Activated CD4-positive, alpha-beta T cell treated with anti-CD3 and anti-CD28 coated beads, Interleukin-2, amount 50 U/mL, for 16 hours (primary cell): ENCODE measurements at regions not wholly inside any gene's neighbourhood (a gene's known extent, or its start where the extent isn't known, plus 50 kb on each side); places are given as distances from the start of the nearest gene placed in this dataset.

Source experiments
- DNase-seq: peaks from one replicate; pipeline ENCODE4 v3.0.0-alpha.2; 2020

- no peak for DNase-seq
Observed at GRCh38 chr2:123211181-123211580, 813.9 kb upstream of the CNTNAP5 start.

DNA sequence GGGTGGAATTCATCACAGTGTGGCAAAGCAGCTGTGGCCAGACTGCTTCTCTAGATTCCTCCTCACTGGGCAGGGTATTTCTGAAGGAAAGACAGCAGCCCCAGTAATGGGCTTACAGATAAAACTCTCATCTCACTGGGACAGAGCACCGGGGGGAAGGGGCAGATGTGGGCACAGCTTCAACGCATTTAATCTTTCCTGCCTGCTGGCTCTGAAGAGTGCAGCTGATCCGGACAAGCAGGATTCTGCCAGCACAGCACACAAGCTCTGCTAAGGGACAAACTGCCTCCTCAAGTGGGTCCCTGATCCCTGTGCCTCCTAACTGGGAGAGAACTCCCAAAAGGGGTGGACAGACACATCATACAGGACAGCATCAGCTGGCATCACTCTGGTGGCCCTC is 779.9 kb upstream of the CNTNAP5 start:
- DNase-seq: no peak

DNA sequence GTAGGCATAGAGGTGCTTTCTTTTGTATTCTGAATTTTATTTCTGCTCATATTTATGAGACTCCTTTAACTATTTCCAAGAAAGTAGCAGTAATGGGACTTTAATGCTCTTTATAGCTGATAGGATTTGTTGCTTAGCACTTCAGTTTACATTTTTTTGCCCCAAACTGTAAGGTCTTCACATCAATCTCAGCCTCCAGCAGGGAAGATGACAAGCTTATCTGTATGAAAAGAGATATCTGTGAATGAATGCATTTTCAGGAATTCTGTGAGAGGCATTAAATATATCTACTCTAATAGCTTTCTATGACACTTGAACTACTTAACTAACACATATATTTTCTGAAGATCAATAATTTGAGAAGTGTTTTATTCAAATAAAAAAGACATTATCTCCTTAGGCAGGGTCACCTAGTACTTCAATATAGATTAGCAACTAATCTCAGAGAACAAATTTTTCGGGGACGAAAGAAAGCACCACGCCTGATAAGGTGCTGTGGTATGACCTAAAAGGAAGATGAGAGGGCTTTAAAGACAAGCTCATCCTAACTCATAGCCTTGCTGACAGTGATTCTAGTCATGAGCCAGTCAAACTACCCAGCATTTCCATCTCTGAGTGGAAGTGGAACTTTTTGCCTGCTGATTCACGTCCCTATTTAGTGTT is 766.1 kb upstream of the CNTNAP5 start:
- no peak for DNase-seq

GRCh38 chr2:123262856-123263255 is 762.2 kb upstream of the CNTNAP5 start:
- no peak for DNase-seq

- no peak for DNase-seq
Observed at GRCh38 chr2:123283431-123283830, 741.7 kb upstream of the CNTNAP5 start.

DNA sequence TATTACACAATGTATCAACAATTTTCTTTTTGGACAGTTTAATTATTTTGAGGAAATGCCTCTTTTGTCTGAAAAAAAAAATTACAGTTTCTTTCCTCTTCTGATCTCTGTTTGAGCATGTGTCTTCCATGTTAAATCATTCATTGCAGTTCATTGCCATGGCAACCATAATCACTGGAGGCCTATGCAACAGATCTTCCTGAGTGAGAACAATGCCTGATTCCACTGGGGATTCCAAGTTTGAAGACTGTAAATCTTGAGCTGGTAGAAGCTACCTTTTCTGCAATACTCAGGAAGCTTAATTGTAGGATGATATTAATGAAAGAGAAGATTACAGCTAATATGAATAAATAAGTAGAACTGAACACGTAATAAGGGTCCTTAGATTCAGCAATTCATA is 721.4 kb upstream of the CNTNAP5 start:
- DNase-seq: no peak
